ENCODE measurements at regions not wholly inside any gene's neighbourhood (a gene's known extent, or its start where the extent isn't known, plus 50 kb on each side); places are given as distances from the start of the nearest gene placed in this dataset.
A peak's percentile ranks its signal among the peaks of the same experiment; 100 is the strongest.

DNA sequence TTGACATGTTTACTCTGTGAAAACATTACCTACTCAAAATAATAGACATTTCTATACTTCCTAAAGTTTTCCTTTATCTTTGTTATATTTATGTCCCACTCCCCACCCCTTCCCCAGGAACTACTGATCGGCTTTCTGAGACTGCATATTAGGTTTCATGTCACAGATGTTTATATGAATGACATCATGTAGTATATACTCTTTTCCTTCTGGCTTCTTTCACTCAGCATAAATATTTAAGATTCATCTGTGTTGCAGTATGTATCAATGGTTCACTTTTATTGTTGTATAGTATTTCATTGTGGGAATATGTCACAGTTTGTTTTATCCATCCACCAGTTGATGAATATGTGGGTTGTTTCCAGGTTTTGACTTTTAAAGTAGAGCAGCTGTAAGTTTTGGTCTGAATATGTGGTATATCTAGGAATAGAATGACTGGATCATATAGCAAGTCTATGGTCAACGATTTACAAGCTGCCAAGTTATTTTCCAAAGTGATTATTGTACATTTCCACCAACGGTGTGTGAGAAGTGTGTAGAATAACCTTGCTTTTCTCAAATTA lies 73.8 kb upstream of the CAV2 start:
- FAIRE-seq (no peak), DNase-seq (no peak)
- no peaks in the 10 kb centered on the region for H3K9me3 ChIP-seq (ENCODE audit: control insufficient read depth in 2 of 2, insufficient read depth in 1 of 2, low read depth in 1 of 2, low read length in 1 of 2)
- no peaks in the 10 kb centered on the region for H3K36me3 ChIP-seq (ENCODE audit: control insufficient read depth in 3 of 3, insufficient read depth in 2 of 3, low read depth in 1 of 3, low read length in 3 of 3)
- peak overlapping the region in 1 of 3 donors; percentile 8 for H3K27ac ChIP-seq (ENCODE audit: low read depth in 1 of 3, low read length in 2 of 3)
- WGBS, 3 donors: 53 to 54% (median 54%) methylated on average over 3 of the region's 3 CpGs
- peaks cover 0 to 5% (median 0%) of the 10 kb centered on the region in 3 donors for H3K4me1 ChIP-seq (ENCODE audit: control insufficient read depth in 3 of 3, insufficient read depth in 2 of 3, low read depth in 1 of 3, low read length in 2 of 3)
- no peaks in the 10 kb centered on the region for H3K27me3 ChIP-seq (ENCODE audit: control insufficient read depth in 3 of 3, insufficient read depth in 3 of 3, low read length in 3 of 3)
- H3K4me3 ChIP-seq (ENCODE audit: low read depth in 1 of 3, low read length in 3 of 3): no peak overlapping the region

DNA sequence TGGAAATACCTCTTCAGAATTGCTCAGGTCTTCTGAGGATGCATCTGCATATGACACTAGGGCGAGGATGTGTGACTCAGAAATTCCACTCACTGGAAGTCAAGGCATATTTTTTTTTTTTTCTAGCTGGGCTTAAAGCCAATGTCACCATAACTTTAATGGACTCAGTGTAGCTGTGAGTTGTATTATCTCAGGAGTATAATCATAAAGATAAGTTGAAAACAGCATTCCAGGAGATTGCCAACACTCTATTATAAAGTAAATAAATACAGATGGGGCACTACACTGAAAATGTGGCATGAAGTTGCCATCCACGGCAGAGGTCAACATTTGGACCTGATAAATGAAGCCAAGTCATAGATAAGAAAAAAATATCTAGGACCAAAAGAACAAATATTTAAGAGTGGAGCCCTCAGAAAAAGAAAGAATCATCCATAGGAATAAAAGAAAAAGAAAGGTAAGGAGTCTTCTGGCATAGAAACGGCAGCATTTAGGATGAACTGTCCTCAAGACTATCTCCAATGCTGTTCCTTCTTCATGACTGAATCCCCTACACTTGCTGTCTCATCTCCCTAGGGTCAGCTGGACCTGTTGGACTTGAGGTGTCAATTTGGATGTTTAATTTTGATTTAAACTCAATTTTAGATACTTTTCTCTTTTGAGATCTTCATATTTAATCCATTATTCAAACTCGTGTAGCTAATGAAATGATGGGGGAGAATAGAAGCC lies 72.9 kb upstream of the CAV2 start:
- whole genome bisulfite sequencing, 3 donors: 15 to 49% (median 32%) methylated on average over 4 of the region's 4 CpGs
- H3K27me3 ChIP-seq (ENCODE audit: control insufficient read depth in 3 of 3, insufficient read depth in 3 of 3, low read length in 3 of 3): no peaks in the 10 kb centered on the region
- H3K9me3 ChIP-seq (ENCODE audit: control insufficient read depth in 2 of 2, insufficient read depth in 1 of 2, low read depth in 1 of 2, low read length in 1 of 2): no peaks in the 10 kb centered on the region
- peak; percentile 86 to 92 for DNase-seq
- no peak for FAIRE-seq
- no peak overlapping the region for H3K4me3 ChIP-seq (ENCODE audit: low read depth in 1 of 3, low read length in 3 of 3)
- H3K27ac ChIP-seq (ENCODE audit: low read depth in 1 of 3, low read length in 2 of 3): no peak overlapping the region
- no peaks in the 10 kb centered on the region for H3K36me3 ChIP-seq (ENCODE audit: control insufficient read depth in 3 of 3, insufficient read depth in 2 of 3, low read depth in 1 of 3, low read length in 3 of 3)
- H3K4me1 ChIP-seq (ENCODE audit: control insufficient read depth in 3 of 3, insufficient read depth in 2 of 3, low read depth in 1 of 3, low read length in 2 of 3): peaks cover 0 to 5% (median 0%) of the 10 kb centered on the region in 3 donors

DNA sequence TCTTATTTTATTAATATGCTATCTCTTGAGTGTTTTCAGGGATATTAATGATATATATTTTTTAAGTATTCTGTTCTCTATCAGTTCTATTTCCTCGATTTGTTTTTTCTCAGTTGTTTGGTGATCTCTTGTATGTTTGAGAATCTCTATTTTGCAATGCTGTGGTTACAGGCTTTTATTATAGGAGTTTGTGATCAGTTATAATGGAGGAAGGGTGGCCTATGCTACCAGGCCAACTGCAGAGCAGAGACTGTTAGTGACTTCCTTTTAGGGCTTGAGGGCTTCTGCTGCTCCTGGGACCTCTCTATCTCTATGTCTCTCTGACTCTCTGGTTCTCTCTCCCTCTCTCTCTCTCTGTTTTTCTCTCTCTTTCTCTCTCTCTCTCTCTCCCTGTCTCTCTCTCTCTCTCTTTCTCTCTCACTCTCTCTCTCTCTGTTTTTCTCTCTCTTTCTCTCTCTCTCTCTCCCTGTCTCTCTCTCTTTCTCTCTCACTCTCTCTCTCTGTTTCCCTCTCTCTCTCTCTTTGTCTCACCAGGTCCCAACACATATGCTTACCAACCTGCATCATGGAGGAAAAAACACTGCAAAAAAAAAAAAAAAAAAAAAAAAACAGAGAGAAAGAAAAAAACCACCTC lies 69.4 kb upstream of the CAV2 start:
- DNase-seq (no peak), FAIRE-seq (no peak)
- peaks cover 0 to 5% (median 0%) of the 10 kb centered on the region in 3 donors for H3K4me1 ChIP-seq (ENCODE audit: control insufficient read depth in 3 of 3, insufficient read depth in 2 of 3, low read depth in 1 of 3, low read length in 2 of 3)
- no peaks in the 10 kb centered on the region for H3K9me3 ChIP-seq (ENCODE audit: control insufficient read depth in 2 of 2, insufficient read depth in 1 of 2, low read depth in 1 of 2, low read length in 1 of 2)
- no peak overlapping the region for H3K4me3 ChIP-seq (ENCODE audit: low read depth in 1 of 3, low read length in 3 of 3)
- no peak overlapping the region for H3K27ac ChIP-seq (ENCODE audit: low read depth in 1 of 3, low read length in 2 of 3)
- 81 to 86% (median 84%) methylated on average over 1 of the region's 1 CpG for WGBS, 3 donors
- H3K36me3 ChIP-seq (ENCODE audit: control insufficient read depth in 3 of 3, insufficient read depth in 2 of 3, low read depth in 1 of 3, low read length in 3 of 3): no peaks in the 10 kb centered on the region
- no peaks in the 10 kb centered on the region for H3K27me3 ChIP-seq (ENCODE audit: control insufficient read depth in 3 of 3, insufficient read depth in 3 of 3, low read length in 3 of 3)

DNA sequence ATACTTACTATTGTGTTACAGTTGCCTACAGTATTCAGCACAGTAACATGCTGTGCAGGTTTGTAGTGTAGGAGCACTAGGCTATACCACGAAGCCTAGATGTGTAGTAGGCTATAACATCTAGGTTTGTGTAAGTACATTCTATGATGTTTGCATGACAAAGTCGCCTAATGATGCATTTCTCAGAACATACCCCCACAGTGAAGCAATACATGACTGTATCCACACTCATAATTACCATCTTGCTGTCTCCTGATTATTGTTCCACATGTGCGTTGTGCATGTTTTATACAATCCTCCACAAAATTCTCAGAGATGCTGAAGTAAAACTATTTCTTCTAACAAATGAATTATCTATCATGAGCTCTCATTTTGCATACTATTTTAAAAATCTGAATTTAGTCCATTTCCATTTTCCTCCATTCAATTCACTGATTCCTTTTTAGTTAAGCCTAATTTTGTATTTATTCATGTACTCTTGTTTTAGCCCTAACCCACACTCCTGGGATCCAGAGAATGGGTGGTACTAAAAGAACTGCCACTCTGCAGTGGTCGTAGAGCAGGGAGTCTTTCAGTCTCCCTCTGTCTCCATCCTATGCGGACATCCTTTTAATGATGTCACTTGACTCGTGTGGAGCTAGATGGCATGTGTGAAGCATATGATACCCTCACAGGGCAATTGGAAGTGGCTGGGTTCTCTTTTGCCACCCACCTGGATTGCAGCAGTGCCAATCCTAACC lies 67.6 kb upstream of the CAV2 start:
- Histone ChIP-seq H3K36me3 (ENCODE audit: control insufficient read depth in 3 of 3, insufficient read depth in 2 of 3, low read depth in 1 of 3, low read length in 3 of 3) (no peaks in the 10 kb centered on the region), H3K4me3 (ENCODE audit: low read depth in 1 of 3, low read length in 3 of 3) (no peak overlapping the region), H3K27ac (ENCODE audit: low read depth in 1 of 3, low read length in 2 of 3) (no peak overlapping the region), H3K27me3 (ENCODE audit: control insufficient read depth in 3 of 3, insufficient read depth in 3 of 3, low read length in 3 of 3) (no peaks in the 10 kb centered on the region), H3K4me1 (ENCODE audit: control insufficient read depth in 3 of 3, insufficient read depth in 2 of 3, low read depth in 1 of 3, low read length in 2 of 3) (no peaks in the 10 kb centered on the region), H3K9me3 (ENCODE audit: control insufficient read depth in 2 of 2, insufficient read depth in 1 of 2, low read depth in 1 of 2, low read length in 1 of 2) (no peaks in the 10 kb centered on the region)
- WGBS, 3 donors: 85 to 93% (median 92%) methylated on average over 6 of the region's 6 CpGs
- no peak for DNase-seq
- no peak for FAIRE-seq

DNA sequence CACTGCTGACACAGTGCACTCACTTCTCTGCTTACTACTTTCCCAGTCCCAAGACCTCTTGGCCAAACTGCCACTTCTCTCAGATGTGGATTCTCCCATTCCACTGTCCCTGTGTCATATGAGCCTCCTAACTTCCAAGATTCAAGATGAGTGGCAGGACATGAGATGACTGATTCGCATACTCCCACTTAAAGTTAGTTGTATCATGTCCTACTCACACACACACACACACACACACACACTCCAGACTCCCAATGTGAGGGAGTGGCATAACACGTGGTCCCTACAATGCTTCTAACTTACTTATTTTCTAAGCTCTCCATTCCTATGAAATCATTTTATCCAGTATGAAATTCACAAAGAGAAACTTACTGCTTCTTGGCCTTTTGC lies 67.0 kb upstream of the CAV2 start:
- no peak for FAIRE-seq
- H3K36me3 ChIP-seq (ENCODE audit: control insufficient read depth in 3 of 3, insufficient read depth in 2 of 3, low read depth in 1 of 3, low read length in 3 of 3): no peaks in the 10 kb centered on the region

DNA sequence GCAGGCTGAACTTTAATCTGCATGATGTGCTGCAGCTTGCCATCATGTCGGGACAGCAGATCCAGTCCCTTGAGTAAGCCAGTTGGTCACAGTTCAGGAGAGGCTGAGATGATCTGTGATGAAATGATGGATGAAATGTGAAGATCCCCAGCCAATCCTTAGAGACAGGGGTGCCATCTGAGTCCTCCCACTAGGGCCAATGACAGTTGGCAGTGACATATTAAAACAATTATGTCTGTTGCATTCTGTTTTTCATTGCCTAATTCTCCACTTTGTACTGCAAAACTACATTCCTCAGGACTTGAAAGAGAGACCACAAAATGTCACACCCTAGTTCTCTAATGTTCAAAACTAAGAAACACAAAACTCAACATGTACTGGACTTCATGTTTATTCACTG lies 66.3 kb upstream of the CAV2 start:
- H3K4me3 ChIP-seq (ENCODE audit: low read depth in 1 of 3, low read length in 3 of 3): no peak overlapping the region
- no peak overlapping the region for H3K27ac ChIP-seq (ENCODE audit: low read depth in 1 of 3, low read length in 2 of 3)
- peaks cover 0 to 4% (median 0%) of the 10 kb centered on the region in 3 donors for H3K4me1 ChIP-seq (ENCODE audit: control insufficient read depth in 3 of 3, insufficient read depth in 2 of 3, low read depth in 1 of 3, low read length in 2 of 3)
- H3K9me3 ChIP-seq (ENCODE audit: control insufficient read depth in 2 of 2, insufficient read depth in 1 of 2, low read depth in 1 of 2, low read length in 1 of 2): no peaks in the 10 kb centered on the region
- no peak for DNase-seq
- H3K36me3 ChIP-seq (ENCODE audit: control insufficient read depth in 3 of 3, insufficient read depth in 2 of 3, low read depth in 1 of 3, low read length in 3 of 3): no peaks in the 10 kb centered on the region
- 68 to 80% (median 74%) methylated on average over 1 of the region's 1 CpG for WGBS, 3 donors
- FAIRE-seq: no peak
- no peaks in the 10 kb centered on the region for H3K27me3 ChIP-seq (ENCODE audit: control insufficient read depth in 3 of 3, insufficient read depth in 3 of 3, low read length in 3 of 3)

More for the DNA sequence above, 67.0 kb upstream of the CAV2 start:
- no peak overlapping the region for H3K27ac ChIP-seq (ENCODE audit: low read depth in 1 of 3, low read length in 2 of 3)
- H3K9me3 ChIP-seq (ENCODE audit: control insufficient read depth in 2 of 2, insufficient read depth in 1 of 2, low read depth in 1 of 2, low read length in 1 of 2): no peaks in the 10 kb centered on the region
- DNase-seq: no peak
- no peaks in the 10 kb centered on the region for H3K27me3 ChIP-seq (ENCODE audit: control insufficient read depth in 3 of 3, insufficient read depth in 3 of 3, low read length in 3 of 3)
- no peaks in the 10 kb centered on the region for H3K4me1 ChIP-seq (ENCODE audit: control insufficient read depth in 3 of 3, insufficient read depth in 2 of 3, low read depth in 1 of 3, low read length in 2 of 3)
- H3K4me3 ChIP-seq (ENCODE audit: low read depth in 1 of 3, low read length in 3 of 3): no peak overlapping the region
- WGBS, 3 donors: 80 to 88% (median 82%) methylated on average over 2 of the region's 2 CpGs

DNA sequence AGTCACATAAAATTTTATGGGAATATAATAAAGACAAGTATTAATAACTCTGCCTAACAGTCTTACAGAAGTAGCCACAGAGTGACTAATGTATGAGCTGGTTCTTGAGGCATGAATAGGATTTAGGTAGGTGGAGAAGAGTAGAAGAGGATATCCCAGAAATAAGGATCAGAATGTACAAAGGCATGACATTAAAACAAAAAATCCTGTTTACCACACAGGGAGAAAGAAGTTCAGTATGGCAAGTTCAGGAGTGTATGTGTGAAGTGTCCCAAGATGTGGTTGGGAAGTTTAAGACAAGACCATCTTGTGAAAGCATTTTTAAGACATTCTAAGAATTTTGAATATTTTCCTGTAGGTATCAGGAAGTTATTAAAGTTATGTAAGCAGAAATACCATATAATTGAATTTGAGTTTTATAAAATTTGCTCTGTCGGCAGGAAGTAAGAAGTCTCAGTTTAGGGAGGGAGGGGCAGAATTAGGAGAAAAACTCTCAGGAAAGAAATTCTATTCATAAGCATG lies 64.7 kb upstream of the CAV2 start:
- Histone ChIP-seq H3K9me3 (ENCODE audit: control insufficient read depth in 2 of 2, insufficient read depth in 1 of 2, low read depth in 1 of 2, low read length in 1 of 2) (no peaks in the 10 kb centered on the region), H3K4me1 (ENCODE audit: control insufficient read depth in 3 of 3, insufficient read depth in 2 of 3, low read depth in 1 of 3, low read length in 2 of 3) (peaks cover 0 to 9% (median 0%) of the 10 kb centered on the region in 3 donors), H3K36me3 (ENCODE audit: control insufficient read depth in 3 of 3, insufficient read depth in 2 of 3, low read depth in 1 of 3, low read length in 3 of 3) (no peaks in the 10 kb centered on the region), H3K27me3 (ENCODE audit: control insufficient read depth in 3 of 3, insufficient read depth in 3 of 3, low read length in 3 of 3) (no peaks in the 10 kb centered on the region), H3K4me3 (ENCODE audit: low read depth in 1 of 3, low read length in 3 of 3) (no peak overlapping the region), H3K27ac (ENCODE audit: low read depth in 1 of 3, low read length in 2 of 3) (no peak overlapping the region)
- FAIRE-seq (no peak), DNase-seq (no peak)
- WGBS, 3 donors: 98 to 100% (median 100%) methylated on average over 1 of the region's 1 CpG

DNA sequence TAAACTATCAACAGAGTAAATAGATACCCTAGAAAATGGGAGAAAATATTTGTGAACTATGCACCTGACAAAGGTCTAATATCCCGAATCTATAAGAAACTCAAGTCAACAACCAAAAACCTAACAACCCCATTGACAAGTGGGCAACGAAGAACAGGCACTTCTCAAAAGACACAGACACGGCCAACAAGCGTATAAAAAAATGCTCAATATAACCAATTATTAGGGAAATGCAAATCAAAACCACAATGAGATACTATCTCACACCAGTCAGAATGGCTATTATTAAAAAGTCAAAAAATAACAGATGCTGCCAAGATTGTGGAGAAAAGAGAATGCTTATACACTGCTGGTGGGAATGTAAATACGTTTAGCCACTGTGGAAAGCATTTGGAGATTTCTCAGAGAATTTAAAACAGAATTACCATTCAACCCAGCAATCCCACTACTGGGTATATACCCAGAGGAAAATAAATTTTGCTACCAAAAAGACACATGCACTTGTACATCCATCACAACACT lies 63.2 kb upstream of the CAV2 start:
- H3K9me3 ChIP-seq (ENCODE audit: control insufficient read depth in 2 of 2, insufficient read depth in 1 of 2, low read depth in 1 of 2, low read length in 1 of 2): no peaks in the 10 kb centered on the region
- H3K36me3 ChIP-seq (ENCODE audit: control insufficient read depth in 3 of 3, insufficient read depth in 2 of 3, low read depth in 1 of 3, low read length in 3 of 3): no peaks in the 10 kb centered on the region
- FAIRE-seq (no peak), DNase-seq (no peak)
- H3K27ac ChIP-seq (ENCODE audit: low read depth in 1 of 3, low read length in 2 of 3): no peak overlapping the region
- no peak overlapping the region for H3K4me3 ChIP-seq (ENCODE audit: low read depth in 1 of 3, low read length in 3 of 3)
- H3K4me1 ChIP-seq (ENCODE audit: control insufficient read depth in 3 of 3, insufficient read depth in 2 of 3, low read depth in 1 of 3, low read length in 2 of 3): peaks cover 0 to 9% (median 0%) of the 10 kb centered on the region in 3 donors
- 69 to 73% (median 72%) methylated on average over 5 of the region's 5 CpGs for WGBS, 3 donors
- no peaks in the 10 kb centered on the region for H3K27me3 ChIP-seq (ENCODE audit: control insufficient read depth in 3 of 3, insufficient read depth in 3 of 3, low read length in 3 of 3)

Measured in small intestine (tissue), 7 donors.